ENCODE measurements at regions not wholly inside any gene's neighbourhood (a gene's known extent, or its start where the extent isn't known, plus 50 kb on each side); places are given as distances from the start of the nearest gene placed in this dataset.

DNA sequence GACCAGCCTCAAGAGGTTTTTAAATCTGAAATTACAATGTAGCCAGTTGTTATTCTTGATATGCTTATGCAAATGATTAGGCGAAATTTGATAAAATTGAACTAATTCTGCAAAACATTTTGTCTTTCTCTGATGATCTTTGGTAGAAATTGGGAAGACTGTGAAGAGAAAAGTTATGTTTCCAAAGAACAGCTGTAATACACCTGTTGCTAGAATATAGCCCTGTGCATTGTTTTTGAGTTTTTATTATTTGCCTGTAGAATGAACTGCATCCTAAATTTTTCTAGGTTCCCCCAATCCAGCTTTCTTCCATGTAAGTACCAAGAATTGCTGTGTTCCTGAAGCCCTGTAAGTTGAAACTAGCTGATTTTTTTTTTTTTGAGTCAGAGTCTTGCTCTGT, 81.5 kb upstream of the RHOU start:
- TF ChIP-seq POLR2AphosphoS5 (IDR thresholded peaks at IDR 0.05; ENCODE audit: borderline replicate concordance, low read depth, low read length) (no peak), FOXP2 (optimal IDR thresholded peaks at IDR 0.05; ENCODE audit: control extremely low read depth, extremely low read length, insufficient read depth) (no peak)

Data from SK-N-MC (cell line).